Activated CD4-positive, alpha-beta T cell treated with anti-CD3 and anti-CD28 coated beads, Interleukin-10, Interleukin-2, amounts not matched to agents 100 ng/mL and 50 ng/mL, durations not matched to agents 16 hours and 8 hours (primary cell): ENCODE measurements at regions not wholly inside any gene's neighbourhood (a gene's known extent, or its start where the extent isn't known, plus 50 kb on each side); places are given as distances from the start of the nearest gene placed in this dataset.

Experiments
- DNase-seq: peaks from one replicate; pipeline ENCODE4 v3.0.0-alpha.2; 2020

DNA sequence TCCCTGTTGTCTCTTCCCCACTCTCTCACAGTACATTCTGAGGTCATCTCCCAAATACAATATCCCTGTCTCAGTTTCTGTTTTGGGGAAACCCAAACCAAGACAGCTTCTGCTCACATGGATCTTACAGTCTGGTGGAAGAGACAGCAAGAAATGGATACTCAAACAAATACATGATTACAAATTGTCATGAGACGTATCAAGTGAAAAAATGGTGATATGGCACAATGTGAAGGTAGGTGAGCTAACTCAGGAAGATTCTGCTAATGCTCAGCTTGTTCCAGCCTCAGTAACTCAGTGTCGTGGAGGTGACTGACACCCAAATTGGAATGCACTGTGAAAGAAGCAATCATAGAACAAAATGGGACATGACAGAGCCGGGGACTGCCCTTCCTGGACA lies 68.3 kb downstream of the CHST1 start:
- DNase-seq: no peak

DNA sequence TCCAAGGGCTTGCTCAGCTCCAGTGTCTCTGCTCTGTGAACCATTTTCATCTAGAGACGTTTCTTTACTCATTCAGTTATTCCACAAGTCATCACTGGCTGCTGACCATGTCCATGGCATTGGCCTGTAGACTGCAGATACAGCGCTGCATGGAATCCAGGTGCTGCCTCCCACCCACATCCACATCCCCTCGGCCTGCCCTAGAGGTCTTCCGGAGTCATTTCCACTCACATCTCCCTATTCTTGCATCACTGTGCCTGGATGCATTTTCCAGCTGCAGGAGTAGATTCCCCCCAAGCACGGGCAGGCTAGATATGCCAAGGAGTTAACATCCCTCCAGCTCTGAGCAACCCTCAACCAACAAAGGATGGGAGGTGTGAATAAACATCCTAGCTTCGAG lies 68.9 kb downstream of the CHST1 start:
- no peak for DNase-seq

DNA sequence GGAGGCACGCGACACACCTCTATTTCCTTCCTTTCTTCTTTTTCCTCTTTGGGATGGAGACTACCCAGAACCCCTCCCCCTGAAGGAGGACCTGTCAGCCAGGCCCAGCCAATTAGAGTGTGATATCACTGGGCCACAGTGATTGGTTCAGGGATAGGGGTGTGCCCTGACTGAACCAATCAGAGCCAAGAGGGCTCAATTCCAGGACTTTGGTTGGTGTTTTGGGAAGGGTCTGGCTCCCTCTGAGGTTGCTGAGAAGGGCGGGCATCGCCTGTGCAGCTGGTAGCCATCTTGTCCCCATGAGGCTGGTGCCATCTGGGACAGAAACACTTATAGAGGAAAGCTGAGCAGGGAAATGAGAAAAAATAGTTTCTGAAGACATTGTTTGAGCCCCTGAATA lies 71.4 kb downstream of the CHST1 start:
- peak; percentile 7 for DNase-seq

DNA sequence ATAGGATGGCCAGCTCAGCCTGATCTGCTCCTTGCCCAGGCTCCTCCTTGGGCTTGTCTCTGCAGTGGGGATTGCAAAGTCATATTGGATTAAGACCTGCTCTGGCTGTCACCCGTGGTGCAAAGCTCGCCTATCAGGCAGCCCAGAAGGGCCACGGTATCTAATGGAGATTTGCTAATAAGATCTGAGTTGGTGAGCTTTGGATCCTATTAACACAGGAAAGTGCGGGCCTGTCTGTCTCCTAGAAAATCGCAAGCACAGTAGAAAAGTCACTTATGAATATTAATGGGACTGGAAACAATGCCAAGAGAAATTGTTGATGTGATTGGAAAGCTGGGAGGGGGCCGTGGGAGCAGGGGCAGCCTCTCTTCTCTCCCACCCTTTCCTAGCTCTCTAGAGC lies 72.8 kb downstream of the CHST1 start:
- DNase-seq: no peak

DNA sequence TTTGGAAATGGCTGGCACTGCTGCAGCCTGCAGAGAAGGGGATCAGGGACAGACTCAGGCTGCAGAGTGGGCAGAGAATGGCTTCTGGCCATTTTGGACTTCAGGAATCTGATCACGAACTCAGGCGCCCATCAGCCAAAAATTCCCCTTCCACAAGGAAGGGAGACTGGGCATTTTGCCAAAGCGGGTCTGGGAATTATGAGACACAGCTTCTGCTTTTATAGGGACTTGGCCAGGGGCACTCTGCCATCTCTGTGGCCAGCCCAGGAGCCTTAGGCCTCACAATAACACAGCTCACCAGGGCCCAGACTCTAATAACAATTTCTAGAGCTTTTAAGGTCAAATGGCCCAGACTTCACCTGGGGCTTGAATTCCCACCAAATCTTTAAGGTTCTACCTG lies 74.7 kb downstream of the CHST1 start:
- no peak for DNase-seq

DNA sequence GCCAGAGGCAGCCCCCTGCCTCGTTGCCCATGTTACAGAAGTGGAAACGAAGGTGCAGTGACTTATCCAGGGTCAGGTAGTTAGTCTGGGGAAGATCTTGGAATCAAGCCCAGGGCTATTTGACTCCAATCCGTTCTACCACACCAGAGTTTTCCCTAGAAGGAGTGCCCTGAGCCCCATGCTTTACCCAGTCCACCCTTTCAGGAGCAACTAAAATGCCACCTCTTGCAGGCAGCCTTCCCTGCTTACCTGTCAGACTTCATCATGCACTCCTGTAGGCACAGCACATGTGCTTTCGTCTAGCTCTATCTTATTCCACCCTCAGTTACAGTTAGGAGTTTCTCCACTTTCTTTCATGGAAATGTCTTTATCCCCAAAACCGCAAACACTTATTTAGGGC lies 80.2 kb downstream of the CHST1 start:
- DNase-seq: no peak

DNA sequence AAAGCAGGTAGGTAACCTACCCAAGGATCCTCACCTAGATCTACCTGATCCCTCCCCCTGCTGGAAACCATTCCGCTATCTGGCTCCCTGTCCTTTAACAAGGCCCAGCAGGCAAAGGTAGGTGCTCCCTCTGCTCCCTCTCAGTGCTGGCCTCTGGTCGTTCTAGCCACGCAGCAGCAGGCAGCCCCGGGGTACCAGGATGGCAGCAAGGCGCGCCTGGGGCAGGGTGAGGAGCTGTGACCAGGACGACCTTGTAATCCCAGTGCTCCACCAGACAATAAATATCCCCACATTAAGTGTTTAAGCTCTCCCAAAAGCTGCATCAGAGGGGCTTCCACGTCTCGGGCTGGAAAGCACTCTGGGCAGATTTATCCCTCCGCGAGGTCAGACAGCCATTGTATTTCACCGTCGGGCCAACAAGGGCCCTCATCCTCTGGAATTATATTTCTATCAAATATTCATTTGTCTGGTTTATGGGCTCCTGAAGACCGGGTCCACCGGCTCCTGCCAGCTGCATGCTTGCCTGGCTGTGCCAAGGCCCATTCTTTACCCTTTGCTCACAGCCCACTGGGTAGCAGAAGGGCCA lies 81.3 kb downstream of the CHST1 start:
- DNase-seq: no peak

DNA sequence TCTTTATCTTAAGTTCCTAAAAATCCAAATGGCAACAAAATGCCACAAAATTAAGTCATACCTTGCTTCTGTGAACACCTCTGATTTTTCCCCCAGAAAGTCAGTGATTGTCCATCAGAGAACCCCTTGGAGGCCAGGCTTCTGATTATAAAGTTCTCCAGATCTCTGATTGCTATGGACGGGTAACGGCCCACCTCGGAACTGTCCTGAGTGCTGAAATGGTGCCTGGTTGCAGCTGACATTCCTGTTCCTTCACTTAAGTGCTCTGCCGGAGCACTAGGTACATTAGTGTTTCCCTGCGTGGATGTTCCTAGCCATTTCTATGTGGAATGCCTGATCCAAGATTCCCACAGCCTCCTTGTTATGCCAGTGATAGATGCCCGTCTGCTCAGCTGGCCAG lies 85.0 kb downstream of the CHST1 start:
- DNase-seq: no peak

DNA sequence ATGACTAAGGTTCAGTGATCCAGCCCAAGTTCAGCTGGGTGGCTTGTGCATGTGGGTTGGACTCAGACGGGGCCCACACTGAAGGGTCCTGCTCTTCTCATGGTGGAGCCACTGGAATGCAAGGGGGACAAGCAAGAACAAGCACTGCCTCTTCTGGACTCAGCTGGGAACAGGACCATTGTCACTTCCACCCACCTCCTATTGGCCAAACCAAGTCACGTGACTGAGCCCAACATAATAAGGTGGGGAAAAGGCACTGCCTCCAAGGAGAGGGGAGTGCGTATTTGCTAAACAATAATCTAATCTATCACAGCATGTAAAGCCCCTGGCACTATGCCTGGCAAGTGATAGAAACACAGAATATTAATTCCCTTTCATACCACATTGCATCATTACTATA lies 87.1 kb downstream of the CHST1 start:
- DNase-seq: no peak

DNA sequence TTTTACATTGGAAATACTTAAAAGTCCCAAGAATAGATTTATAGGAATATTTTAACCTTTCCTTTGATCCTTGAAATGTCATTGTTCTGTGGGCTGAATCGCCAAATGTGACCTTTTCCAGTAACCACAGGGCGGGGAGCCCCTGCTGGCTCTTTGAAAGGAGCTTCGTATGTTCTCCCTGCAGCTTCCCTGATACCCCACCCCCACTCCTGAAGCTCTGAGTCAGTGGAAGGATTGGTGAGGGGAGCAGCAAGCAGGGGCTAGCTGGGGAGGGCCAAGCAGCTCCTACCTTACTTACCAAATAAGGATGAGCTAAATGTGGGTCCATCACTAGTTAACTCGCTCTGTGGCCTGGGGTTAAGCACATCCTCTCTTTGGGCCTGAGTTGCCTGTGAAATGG lies 87.7 kb downstream of the CHST1 start:
- DNase-seq: no peak

DNA sequence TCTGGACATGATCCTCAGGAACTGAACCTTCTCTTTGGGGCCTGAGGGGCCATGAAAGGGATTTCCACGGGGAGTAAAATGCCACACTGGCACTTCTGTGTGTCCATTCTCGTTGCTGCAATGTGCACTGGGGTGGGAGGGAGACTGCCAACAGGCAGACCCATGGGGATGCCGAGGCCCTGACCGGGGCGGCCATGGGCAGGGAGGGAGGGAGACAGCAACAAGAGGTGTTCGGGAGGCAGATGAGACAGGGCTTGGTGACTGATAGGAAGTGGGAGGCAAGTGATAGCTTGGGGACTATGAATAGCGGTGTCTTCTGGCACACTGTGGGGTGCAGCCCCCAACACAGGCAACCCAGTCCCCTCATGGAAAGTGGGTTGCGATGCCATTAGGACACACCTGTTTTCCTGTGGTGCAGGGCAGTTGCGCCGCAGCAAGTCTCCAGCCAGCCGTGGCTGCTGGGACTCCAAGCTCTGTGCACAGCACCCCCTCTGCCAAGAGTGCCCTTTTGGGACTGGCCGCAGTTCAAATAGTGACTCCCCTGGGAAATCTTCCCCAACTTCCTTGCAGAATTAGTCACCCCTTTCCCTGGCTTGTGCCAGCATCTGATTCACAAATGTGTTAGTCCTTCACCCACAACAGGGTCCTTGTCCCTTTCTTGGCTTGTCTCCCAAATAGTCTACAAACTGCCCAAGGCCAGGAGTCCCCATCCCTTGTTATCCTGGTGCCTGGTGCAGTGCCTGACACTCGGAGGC lies 88.8 kb downstream of the CHST1 start:
- no peak for DNase-seq

DNA sequence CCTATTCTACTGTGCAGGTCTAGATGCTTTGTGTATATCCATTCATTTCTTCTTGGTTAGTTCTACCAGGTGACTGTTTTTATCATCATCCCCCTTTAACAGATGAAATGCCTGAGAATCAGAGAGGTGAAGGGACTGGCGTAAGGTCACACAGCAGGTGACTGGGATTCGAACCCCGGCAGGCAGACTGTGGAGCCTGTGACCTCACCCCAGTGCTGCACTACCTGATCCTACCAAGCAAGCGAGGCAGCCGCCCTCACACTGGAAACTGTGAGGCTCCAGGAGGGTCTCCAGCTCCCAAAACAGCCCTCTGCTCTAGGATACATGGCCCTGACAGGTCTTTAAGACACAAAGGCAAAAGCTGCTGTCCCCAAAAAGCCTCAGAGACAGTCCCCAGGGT lies 91.7 kb downstream of the CHST1 start:
- no peak for DNase-seq

DNA sequence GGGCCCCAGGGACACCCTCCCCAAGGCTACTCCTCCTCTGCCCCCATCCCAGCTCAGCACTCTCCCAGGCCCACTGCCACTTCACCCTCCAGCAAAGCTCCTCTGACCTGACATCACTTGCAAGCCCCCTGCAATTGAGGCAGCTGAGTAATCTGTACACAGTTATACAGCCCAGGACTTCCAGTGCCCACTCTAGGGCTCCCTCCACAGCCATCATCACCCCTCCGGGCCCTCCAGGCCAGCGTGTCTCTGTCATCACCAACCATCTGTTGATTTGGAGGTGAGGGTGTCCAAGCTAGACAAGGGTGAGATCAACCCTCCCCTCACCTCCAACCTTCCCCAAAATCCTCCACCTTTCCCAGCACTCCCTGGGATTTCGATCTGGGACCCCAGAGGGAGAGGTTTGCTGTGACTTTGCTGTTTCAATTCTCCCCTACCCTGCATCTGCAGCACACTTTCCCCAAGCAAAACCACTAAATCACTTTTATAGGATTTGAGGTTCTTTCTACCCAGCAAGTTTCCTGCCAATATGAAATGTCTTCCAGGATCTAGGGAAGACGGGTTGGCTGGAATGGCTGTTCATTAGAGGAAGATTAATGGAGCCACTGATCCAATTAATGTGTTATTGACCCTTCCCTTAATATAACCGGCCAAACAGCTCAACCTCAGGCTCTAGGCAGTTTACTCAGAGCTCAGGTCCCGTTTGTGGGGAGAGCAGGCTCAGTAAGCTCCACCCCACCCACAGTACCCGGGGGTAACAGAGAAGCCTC lies 92.9 kb downstream of the CHST1 start:
- DNase-seq: no peak

DNA sequence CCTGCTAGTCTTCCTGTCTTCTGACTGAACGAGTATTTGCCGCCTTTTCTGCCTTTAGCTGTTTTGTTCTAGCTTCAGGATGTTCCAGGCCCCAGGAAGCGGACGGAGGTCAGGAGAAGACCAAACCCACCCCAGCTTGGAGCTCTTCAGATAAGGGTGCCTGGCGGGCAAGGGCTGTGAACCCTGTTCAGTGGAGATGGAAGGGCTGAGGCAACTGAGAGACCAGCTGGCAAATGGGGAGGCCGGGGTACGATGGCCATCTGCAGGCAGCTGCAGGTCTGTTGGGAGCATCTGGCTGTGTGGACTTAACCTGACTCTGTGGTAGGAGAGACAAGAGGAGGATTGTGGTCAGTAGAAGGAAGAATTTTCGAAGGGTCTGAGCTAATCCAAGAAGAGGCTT lies 95.6 kb downstream of the CHST1 start:
- no peak for DNase-seq

DNA sequence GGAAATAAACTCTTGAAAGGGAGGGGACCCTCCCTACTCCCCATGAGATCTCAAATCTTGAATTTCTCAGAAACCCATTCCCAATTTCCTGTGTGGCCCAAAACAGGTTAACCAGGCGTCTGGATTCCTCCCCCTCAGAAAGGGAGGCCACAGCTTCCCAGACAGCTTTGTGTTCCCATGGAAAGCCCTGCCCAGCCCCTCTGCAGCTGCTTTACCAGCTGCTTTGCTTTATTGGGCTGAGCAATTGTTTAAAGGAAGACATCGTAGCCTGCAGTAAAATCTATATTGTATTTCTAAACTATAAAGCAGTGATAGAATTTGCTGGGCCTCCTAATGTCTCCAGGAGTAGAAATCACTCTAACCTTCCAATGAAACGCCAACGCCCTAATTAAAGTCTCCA lies 97.4 kb downstream of the CHST1 start:
- DNase-seq: no peak

DNA sequence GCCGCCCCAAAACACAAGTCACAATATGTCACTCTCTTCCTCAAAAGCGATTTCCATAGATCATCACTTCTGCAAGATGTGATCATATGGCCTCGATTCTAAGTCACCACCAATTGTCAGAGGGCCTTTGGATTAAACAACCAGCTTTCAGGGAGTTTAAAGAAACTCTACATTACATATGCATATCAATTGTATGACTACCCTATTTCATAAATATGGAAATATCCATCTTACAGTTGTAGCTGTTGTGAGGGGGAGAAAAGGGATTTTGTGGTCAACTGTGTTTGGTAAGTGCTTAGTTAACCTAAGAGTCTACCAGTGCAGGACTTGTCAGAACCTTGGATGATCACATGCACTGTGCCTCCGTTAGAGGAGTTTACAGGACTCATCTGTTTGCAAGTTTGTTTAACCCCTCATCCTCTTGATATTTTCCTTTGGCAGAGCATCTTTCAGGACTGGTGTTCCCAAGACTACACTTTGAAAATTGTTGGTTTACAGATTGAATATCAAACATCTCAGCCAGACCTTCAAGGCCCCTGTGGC lies 99.9 kb downstream of the CHST1 start:
- DNase-seq: no peak

DNA sequence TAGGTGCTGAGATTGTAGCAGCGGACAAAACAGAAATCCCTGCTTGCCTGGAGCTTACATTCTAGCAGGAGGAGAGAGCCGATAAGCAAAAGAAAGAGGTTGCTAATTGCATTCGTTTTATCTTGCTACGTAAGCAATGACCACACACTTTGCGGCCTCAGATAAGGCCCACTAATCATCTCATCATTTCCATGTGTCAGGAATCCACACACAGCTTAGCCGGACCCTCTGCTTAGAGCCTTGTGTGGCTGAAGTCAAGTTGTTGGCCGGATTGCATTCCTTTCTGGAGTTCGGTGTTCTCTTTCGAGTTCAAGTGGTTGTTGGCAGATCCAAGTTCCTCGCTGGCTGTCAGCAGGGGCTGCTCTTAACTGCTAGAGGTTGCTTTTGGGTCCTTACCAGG lies 101.6 kb downstream of the CHST1 start:
- no peak for DNase-seq

DNA sequence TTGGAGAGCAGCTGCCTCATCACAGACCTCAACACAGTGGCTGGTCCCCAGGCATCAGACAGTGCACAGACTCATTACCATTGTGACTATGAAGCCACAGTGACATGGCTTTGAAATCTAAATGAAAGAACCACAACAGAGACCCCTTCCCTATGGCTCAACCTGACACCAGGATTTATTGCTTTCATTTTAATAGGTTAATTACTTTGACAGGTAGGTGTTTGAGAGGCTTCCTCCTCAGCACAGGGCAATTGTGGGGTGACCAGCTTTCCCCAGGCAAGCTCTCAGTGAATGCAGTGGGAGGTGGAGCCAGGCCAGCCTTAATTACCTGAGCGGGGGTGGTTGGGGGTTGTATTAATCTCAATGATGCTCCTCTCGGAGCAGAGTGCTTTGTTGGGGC lies 102.3 kb downstream of the CHST1 start:
- no peak for DNase-seq

DNA sequence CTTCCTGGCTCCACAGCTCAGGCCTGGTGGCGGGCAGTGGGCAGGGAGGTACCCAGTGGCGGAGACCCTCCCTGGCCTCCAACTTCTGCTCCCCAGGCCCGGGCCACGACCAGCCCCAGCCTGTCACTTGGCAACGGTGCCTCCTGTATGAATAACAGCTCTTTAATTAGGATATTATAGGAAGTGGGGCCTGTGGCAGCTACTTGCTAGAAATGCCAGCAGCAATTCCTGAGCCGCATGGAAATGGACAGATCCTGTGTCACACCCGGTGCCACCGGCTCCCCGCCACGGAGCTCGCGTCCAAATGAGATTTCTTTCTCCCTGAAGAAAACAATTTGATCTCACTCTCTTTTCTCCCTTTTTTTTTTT lies 104.5 kb downstream of the CHST1 start:
- DNase-seq: no peak

DNA sequence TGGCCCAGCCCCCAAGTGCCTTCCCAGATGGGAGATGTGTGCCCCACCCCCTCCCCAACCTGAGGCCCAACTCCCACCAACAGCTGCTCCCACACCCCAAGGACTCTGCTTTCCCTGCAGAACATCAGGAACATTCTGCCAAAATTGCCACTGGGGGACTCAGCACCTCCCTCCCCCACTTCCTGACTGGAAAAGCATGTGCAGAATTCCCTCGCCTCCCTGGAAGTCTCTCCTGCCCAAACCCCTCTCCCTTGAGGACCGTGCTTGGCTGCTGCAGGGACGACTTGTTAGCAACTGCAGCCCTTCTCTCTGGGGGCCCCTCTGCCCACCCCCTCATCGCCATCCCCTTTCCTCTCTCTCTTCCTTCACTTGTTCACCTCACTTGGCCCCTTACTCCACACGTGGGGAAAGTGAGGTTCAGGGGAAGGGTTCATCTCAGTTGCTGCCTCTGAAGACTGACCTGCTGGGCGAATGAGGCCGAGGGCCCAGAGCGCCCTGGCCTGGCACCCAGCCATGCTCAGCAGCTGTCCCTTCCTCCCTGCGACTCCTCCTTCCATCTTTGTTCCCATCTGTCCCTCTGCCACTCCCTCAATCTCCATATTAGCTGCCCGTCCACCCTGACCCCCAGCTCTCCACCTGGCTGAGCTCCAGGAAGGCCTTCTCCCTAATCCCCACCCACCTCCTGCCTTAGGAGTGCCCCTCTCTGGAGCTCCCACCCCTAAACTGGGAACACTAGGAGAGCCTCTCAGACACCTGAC lies 105.1 kb downstream of the CHST1 start:
- no peak for DNase-seq

DNA sequence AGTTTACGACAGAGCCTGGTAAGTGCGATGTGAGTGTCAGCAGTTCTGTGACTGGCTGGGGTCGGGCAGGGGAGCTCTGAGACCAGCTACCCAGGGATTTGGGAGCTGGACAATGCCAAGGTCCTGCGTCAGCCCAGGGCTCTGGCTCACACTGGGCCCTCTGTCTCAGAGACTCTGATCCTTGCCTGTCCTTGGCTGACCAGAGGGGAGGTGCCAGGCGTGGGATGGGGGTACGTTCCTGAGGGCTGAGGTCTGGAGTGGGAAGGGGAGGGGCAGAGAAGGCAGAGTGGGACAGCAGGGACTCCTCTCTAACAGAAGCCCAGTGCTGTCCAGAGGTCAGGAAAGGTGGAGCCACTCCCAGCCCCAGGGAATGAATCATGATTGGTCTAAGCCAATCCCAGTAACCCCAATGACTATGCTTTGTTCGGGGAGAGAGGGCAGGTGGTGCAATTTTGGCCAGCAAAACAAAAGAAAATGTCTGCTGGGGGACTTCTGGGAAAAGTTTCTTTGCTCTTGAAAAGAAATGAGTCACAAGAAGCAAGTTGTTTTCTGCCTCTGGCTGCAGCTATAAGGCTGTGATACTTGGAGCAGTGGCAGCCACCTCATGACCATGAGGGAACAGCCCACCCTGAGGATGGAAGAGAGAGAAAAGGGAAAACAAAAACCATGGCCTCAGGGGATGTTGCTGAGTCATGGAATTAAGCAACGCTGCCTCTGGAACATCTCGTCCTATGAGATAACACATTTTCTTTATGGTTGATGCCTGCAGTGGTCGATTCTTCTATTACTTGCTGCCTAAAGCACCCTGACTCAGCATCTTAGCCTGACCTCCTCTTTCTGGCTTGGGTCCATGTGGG lies 108.3 kb downstream of the CHST1 start:
- no peak for DNase-seq

DNA sequence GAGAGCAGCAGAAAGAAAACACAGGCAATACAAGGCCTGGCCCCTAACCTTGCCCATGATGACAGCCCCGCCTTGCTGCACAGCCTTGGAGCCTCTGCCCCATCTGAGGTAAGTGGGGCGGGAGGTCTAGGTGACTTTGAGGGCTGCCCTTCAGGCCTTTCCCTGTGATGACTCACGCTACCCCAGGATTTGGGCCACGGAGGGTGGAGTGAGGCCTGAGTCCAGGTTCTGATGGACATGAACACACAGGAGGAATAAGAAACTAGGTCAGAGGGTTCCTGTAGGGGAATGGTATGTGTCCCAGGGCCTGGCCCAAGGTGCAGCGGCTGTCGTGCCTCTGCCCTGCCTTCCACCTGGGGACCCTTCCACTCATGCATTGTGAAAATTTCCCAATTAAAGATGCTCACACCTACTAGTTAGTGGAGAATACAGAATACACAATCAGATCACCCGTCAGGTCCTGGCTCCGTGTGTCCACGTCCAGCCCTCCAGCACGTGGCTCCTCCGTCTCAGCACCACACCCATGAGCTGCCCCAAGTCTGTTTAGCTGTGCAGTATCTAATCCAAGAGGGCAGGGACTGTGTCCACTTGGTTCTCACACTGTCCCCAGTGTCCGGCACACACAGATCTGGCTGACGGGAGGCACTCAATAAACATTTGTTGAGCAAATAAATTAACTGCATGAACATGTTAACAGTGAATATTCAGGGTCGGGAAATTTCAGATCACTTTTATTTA lies 111.0 kb downstream of the CHST1 start:
- DNase-seq: no peak
